ENCODE measurements at regions not wholly inside any gene's neighbourhood (a gene's known extent, or its start where the extent isn't known, plus 50 kb on each side); places are given as distances from the start of the nearest gene placed in this dataset.

GRCh38 chr22:47806894-47807293 lies 1044.4 kb downstream of the TBC1D22A start:
- TF ChIP-seq GATA3 (IDR thresholded peaks at IDR 0.05; ENCODE audit: low read depth, low read length) (no peak), GATA2 (IDR thresholded peaks at IDR 0.05; ENCODE audit: low read depth, low read length) (no peak)
